ENCODE measurements at regions not wholly inside any gene's neighbourhood (a gene's known extent, or its start where the extent isn't known, plus 50 kb on each side); places are given as distances from the start of the nearest gene placed in this dataset.

DNA sequence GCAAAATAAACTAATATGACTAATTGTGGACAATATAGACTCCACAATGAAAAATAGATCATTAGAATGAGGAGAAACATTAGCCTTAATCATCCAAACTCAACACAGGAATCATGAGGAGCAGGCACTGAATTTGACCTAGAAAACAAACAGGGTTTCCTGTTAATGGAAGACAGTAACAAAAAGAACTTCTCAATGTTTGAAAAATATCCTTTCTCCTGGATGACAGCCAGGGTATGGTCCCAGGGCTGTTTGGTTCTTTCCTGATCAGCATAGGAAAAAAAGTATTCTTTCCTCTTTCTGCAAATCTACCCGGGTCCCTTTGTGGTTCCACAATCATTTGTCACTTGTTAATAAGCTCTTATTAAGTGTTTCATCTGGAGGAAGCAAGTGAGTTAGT is 145.3 kb upstream of the SVIL start:
- TF ChIP-seq, protein P1, sequence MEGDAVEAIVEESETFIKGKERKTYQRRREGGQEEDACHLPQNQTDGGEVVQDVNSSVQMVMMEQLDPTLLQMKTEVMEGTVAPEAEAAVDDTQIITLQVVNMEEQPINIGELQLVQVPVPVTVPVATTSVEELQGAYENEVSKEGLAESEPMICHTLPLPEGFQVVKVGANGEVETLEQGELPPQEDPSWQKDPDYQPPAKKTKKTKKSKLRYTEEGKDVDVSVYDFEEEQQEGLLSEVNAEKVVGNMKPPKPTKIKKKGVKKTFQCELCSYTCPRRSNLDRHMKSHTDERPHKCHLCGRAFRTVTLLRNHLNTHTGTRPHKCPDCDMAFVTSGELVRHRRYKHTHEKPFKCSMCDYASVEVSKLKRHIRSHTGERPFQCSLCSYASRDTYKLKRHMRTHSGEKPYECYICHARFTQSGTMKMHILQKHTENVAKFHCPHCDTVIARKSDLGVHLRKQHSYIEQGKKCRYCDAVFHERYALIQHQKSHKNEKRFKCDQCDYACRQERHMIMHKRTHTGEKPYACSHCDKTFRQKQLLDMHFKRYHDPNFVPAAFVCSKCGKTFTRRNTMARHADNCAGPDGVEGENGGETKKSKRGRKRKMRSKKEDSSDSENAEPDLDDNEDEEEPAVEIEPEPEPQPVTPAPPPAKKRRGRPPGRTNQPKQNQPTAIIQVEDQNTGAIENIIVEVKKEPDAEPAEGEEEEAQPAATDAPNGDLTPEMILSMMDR (IDR thresholded peaks at IDR 0.05): no peak
- TF ChIP-seq POLR2A (IDR thresholded peaks at IDR 0.05): no peak
- no peak for TF ChIP-seq EP300 (IDR thresholded peaks at IDR 0.05)
- TF ChIP-seq POLR2AphosphoS5 (IDR thresholded peaks at IDR 0.05): no peak
